Activated CD8-positive, alpha-beta T cell treated with anti-CD3 and anti-CD28 coated beads, Interleukin-2, amount 10 ng/mL, durations not matched to agents 7 days and 5 days (primary cell): ENCODE measurements at regions not wholly inside any gene's neighbourhood (a gene's known extent, or its start where the extent isn't known, plus 50 kb on each side); places are given as distances from the start of the nearest gene placed in this dataset.

Experiments
- ATAC-seq: fragments of 150-1000 bp; cut with Tn5 transposase; one replicate; pipeline ENCODE4 v1.10.0; 2021; ENCODE audit warnings: moderate library complexity
- CTCF ChIA-PET: fragments of 350-600 bp; sonication (Branson Sonifier 250); formaldehyde crosslinking; loops from one replicate; lab custom pipeline; 2021; ENCODE audit warnings: antibody characterized with exemption; lab: Charles Lee
- POLR2A ChIA-PET: fragments of 350-600 bp; sonication (Branson Sonifier 250); formaldehyde crosslinking; loops from one replicate; lab custom pipeline; 2021; ENCODE audit warnings: antibody characterized with exemption; lab: Charles Lee
- DNase-seq: peaks from one replicate; pipeline ENCODE4 v3.0.0-alpha.2; 2020
- H3K27ac Mint-ChIP-seq: one replicate; pipeline ENCODE4 v1.8.0; 2021; ENCODE audit warnings: mild to moderate bottlenecking, mixed read lengths
- H3K27me3 Mint-ChIP-seq: one replicate; pipeline ENCODE4 v1.8.0; 2021; ENCODE audit warnings: low read depth, mixed read lengths
- H3K36me3 Mint-ChIP-seq: one replicate; pipeline ENCODE4 v1.8.0; 2021; ENCODE audit warnings: low read depth, mixed read lengths
- H3K4me1 Mint-ChIP-seq: one replicate; pipeline ENCODE4 v1.8.0; 2021; ENCODE audit warnings: low read depth, mixed read lengths
- H3K4me3 Mint-ChIP-seq: one replicate; pipeline ENCODE4 v1.8.0; 2021; ENCODE audit warnings: mild to moderate bottlenecking, mixed read lengths
- H3K9me3 Mint-ChIP-seq: one replicate; pipeline ENCODE4 v1.8.0; 2022; ENCODE audit warnings: mixed read lengths; ENCODE audit not compliant: insufficient read depth

DNA sequence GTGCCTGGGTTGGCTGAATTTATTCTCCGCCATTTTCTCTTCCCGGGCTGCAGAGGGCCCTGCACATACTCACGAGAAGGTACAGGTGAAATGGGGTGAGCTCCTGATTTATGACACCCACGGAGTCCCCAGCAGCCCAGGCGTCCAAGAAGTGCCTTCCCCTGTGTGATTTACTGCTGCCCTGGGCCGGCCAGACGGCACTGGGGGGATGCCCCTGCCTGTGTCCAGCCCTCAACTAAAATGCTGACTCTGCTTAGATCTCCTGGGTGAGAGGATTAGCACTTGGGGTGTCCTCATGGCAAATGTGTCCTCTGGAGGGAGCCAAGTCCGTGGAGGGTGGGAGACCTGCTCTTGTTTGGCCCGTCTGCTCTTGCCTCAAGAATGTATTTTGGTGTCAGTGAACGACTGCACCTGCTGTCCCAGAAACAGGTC lies 132.4 kb downstream of the MAF start:
- no peak for DNase-seq
- H3K27me3 Mint-ChIP-seq, result no peaks in the 10 kb centered on the region
- no peaks in the 10 kb centered on the region for H3K9me3 Mint-ChIP-seq
- no peaks in the 10 kb centered on the region for H3K4me1 Mint-ChIP-seq
- no peak overlapping the region for H3K4me3 Mint-ChIP-seq
- no peak overlapping the region for H3K27ac Mint-ChIP-seq
- H3K36me3 Mint-ChIP-seq, result no peaks in the 10 kb centered on the region
- ATAC-seq, result no peak
- POLR2A ChIA-PET, result no interaction called here
- CTCF ChIA-PET, result no interaction called here

GRCh38 chr16:79466111-79466510 lies 134.4 kb downstream of the MAF start:
- Mint-ChIP-seq H3K27me3 (no peaks in the 10 kb centered on the region), H3K9me3 (no peaks in the 10 kb centered on the region), H3K4me1 (no peaks in the 10 kb centered on the region), H3K36me3 (no peaks in the 10 kb centered on the region), H3K4me3 (no peak overlapping the region), H3K27ac (no peak overlapping the region)
- DNase-seq (no peak), ATAC-seq (no peak)
- ChIA-PET POLR2A (no interaction called here), CTCF (no interaction called here)

DNA sequence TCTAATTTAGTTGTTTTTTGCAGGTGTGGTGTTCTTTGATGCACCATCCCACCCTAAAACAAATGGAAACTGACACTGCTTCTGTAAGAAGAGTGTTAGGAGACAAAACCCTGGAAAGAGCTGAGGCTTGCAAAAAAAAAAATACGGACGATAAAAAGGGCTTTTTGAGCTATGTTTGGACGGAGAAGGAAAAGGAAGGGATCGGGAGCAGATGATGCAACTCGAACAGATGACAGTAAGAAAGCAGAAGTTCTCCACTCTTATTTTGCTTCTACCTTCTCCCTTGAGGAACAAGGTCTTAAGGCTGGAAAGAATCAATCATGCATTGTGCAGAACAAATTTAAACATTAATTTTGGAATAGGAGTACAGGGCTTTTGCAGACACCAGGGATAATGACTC lies 136.7 kb downstream of the MAF start:
- Mint-ChIP-seq H3K4me3 (no peak overlapping the region), H3K27ac (no peak overlapping the region), H3K36me3 (no peaks in the 10 kb centered on the region), H3K9me3 (no peaks in the 10 kb centered on the region), H3K4me1 (no peaks in the 10 kb centered on the region), H3K27me3 (no peaks in the 10 kb centered on the region)
- ChIA-PET POLR2A (no interaction called here), CTCF (no interaction called here)
- no peak for DNase-seq
- no peak for ATAC-seq

DNA sequence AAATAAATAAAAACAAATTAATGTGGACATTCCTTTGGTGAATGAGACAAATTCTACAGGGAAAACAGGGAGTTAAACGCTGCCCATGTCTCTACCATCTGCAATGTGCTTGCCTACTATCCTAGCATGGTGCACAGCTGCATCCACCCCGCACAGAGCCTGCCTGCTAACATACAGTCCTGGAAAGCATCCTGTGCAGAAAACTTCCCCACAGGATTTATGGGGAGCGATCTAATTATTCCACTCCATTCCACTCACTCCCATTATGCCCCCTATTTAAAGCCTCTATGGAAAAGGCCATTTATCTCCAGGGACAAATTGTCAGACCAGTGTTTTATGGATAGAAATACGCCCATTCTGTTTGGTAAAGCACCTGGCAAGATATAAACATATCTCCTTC lies 144.5 kb downstream of the MAF start:
- Mint-ChIP-seq H3K36me3 (no peaks in the 10 kb centered on the region), H3K9me3 (no peaks in the 10 kb centered on the region), H3K4me3 (no peak overlapping the region), H3K4me1 (peaks cover 11% of the 10 kb centered on the region), H3K27ac (no peak overlapping the region), H3K27me3 (peaks cover 2% of the 10 kb centered on the region)
- CTCF ChIA-PET, result no interaction called here
- ATAC-seq (no peak), DNase-seq (no peak)
- POLR2A ChIA-PET, result no interaction called here

DNA sequence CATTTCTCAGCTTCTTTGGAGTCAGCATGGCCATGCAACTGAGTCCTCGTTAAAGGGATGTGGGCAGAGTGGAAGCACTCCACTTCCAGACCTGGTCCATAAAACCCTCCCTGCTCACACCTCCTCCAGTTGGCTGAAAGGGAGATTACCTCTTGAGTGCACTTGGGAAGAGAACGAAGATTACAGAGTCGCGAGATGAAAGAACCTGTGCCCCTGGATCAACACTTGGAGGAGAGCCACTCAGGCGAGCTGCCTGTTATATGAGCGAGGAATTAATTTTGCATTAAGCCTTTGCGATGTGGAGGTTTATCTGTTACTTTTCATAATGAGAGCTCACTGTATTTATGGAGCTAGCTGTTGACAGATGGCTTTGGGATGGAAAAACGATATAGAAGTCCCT lies 147.9 kb downstream of the MAF start:
- peaks cover 9% of the 10 kb centered on the region for H3K27me3 Mint-ChIP-seq
- ChIA-PET CTCF (no interaction called here), POLR2A (no interaction called here)
- no peak for ATAC-seq
- no peak overlapping the region for H3K4me3 Mint-ChIP-seq
- no peaks in the 10 kb centered on the region for H3K36me3 Mint-ChIP-seq
- peaks cover 11% of the 10 kb centered on the region for H3K4me1 Mint-ChIP-seq
- no peaks in the 10 kb centered on the region for H3K9me3 Mint-ChIP-seq
- no peak overlapping the region for H3K27ac Mint-ChIP-seq
- DNase-seq, result no peak

DNA sequence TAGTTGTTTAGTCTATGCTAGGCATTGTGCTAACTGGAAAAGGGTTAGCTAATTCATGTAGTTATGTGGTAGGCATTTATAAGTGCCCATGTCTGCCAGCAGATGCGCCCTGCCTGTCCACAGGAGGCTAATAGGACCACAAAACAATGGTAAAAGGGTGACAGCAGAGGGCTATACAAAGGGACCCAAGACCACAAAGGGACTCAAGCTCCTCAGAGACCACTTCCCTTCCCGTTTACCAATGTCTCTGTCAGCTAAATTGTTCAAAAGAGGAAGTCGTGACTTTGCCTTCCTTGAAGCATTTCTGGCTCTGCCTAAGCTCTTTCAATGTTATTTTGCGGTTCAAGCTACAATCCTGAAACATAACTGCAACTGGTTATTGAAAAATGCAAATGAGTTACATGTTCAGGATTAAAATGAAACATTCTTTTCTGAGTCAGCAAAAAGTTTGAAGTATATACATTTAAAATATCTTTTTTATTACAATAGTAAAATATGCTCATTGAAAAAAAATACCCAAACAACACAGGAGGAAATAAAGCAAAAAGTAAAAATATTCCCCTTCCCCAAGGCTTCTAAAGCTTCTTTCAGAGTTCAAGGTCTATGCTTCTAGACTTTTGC lies 149.2 kb downstream of the MAF start:
- Mint-ChIP-seq H3K27ac (no peak overlapping the region), H3K4me3 (no peak overlapping the region), H3K9me3 (no peaks in the 10 kb centered on the region), H3K27me3 (peaks cover 9% of the 10 kb centered on the region), H3K36me3 (no peaks in the 10 kb centered on the region), H3K4me1 (peaks cover 11% of the 10 kb centered on the region)
- DNase-seq (peak; percentile 22), ATAC-seq (no peak)
- CTCF ChIA-PET, result no interaction called here
- POLR2A ChIA-PET, result no interaction called here

DNA sequence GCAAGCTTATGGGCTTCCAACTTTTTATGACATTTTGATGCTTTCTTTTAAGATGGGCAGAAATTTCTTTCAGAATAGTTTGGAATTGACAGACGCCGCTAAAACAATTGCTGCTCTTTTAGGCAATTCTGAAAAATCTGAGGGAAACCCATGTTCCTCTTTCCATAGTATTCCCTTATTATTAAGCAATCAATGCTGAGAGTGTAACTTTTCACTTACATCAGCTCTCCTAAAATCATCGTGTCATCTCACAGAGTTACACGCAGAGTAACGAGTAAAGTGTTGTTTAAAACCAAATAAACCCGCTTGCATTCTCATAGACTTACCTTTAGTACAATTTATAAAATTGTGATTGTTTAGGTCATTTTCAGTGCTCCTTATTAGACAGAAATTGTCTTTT lies 150.6 kb downstream of the MAF start:
- no peak for DNase-seq

DNA sequence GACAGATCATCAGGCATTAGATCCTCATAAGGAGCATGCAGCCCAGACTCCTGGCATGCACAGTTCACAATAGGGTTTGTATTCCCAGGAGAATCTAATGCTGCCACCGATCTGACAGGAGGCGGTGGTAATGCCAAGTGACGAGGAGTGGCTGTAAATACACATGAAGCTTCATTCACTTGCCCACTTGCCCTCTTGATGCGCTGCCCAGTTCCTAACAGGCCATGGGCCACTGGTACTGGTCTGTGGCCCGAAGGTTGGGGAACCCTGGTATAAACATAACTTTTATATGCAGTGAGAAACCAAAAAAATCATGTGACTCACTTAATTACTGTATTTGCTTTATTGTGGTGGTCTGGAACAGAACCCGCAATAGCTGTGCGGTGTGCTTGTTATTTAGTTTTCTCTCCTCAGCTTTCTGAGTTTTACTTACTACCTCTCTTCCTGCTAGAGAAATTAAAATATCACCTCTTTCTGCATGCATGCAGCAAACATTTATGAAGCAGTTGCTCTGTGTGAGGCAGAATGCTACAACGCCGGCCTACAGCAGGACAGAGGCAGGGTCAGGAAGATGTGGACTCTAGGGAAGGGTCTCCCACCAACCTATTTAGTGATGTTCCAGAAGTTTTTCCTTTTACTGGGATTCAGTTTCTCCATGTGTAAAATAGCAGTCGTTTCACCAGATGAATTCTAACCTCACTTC lies 151.3 kb downstream of the MAF start:
- CTCF ChIA-PET, result no interaction called here
- peaks cover 11% of the 10 kb centered on the region for H3K4me1 Mint-ChIP-seq
- no peak for ATAC-seq
- DNase-seq, result no peak
- H3K36me3 Mint-ChIP-seq, result no peaks in the 10 kb centered on the region
- H3K4me3 Mint-ChIP-seq, result no peak overlapping the region
- no peaks in the 10 kb centered on the region for H3K9me3 Mint-ChIP-seq
- POLR2A ChIA-PET, result no interaction called here
- no peak overlapping the region for H3K27ac Mint-ChIP-seq
- peaks cover 9% of the 10 kb centered on the region for H3K27me3 Mint-ChIP-seq

More for the DNA sequence above, 150.6 kb downstream of the MAF start:
- POLR2A ChIA-PET, result no interaction called here
- Mint-ChIP-seq H3K36me3 (no peaks in the 10 kb centered on the region), H3K9me3 (no peaks in the 10 kb centered on the region), H3K4me3 (no peak overlapping the region), H3K27ac (no peak overlapping the region), H3K27me3 (peaks cover 9% of the 10 kb centered on the region), H3K4me1 (peaks cover 11% of the 10 kb centered on the region)
- ATAC-seq, result no peak
- CTCF ChIA-PET, result no interaction called here

DNA sequence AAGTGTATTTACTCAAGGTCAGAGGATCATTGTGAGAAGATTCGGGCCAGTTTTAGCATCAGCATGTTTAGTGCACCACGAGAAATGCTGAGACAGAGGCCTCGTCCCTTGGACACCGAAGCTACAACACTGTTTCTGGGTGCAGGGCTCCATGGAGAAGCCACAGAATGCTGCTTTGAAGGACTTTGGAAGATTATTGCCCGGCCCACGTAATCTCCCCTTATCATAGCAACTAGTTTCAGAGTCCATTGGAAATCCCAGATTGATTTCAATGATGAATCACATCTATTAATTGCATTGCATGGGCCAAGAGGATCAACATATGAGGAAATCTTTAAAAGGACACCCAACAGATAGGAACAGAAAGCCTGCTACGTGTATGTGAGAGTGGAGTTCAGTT lies 156.0 kb downstream of the MAF start:
- no peaks in the 10 kb centered on the region for H3K4me1 Mint-ChIP-seq
- DNase-seq, result no peak

GRCh38 chr16:79439901-79440300 lies 160.6 kb downstream of the MAF start:
- DNase-seq (no peak), ATAC-seq (no peak)
- ChIA-PET CTCF (no interaction called here), POLR2A (no interaction called here)
- no peaks in the 10 kb centered on the region for H3K9me3 Mint-ChIP-seq
- no peaks in the 10 kb centered on the region for H3K4me1 Mint-ChIP-seq
- no peaks in the 10 kb centered on the region for H3K36me3 Mint-ChIP-seq
- no peak overlapping the region for H3K4me3 Mint-ChIP-seq
- no peak overlapping the region for H3K27ac Mint-ChIP-seq
- H3K27me3 Mint-ChIP-seq, result peaks cover 6% of the 10 kb centered on the region

More for the DNA sequence above, 156.0 kb downstream of the MAF start:
- no peak for ATAC-seq
- CTCF ChIA-PET, result no interaction called here
- Mint-ChIP-seq H3K27me3 (peaks cover 9% of the 10 kb centered on the region), H3K9me3 (no peaks in the 10 kb centered on the region), H3K27ac (no peak overlapping the region), H3K4me3 (no peak overlapping the region), H3K36me3 (no peaks in the 10 kb centered on the region)
- POLR2A ChIA-PET, result no interaction called here

DNA sequence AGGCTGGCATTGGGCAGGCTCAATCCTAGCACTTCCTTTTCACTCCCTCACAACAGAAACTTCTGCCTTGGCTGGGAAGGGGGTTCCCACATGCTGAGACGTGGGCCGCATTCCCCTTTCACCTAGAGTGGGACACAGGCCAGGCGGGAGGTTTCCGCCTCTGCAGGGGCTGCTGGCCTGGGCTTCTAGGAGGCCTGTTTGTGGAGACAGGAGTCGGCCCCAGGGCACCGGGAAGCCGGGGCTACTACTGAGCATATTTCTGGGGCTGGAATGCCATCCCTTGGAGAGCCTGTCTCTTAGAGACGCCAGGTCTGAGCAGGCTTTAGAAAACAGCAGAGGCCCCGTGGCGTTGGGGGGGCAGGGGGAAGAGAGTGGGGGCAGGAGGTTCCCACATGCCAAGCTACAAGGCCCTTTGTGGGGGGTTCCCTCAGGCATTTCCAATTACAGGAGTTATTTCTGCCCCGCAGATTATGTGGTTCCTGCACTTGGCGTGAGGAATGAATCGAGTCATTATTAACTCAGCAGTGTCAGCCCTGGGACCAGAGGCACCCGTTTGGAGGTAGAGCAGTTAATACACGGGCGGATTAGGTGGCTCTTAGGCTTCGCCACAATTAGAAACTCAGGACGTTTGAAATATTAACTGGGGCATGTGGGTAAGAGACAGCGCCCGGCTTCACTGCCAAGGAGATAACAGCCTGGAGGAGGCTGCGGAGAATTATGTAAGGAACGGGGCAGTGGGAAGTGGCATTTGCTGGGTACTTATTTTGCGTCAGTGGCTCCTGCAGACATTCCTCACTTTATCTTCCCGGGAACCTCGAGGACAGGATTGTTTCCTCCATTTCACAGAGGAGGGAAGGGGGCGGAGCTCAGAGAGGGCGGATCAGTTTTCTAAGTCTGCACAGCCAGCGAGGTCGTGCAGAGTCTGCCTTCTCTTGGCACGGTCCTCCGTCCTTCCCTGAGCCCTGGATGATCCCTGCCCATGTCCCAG lies 162.5 kb downstream of the MAF start:
- H3K9me3 Mint-ChIP-seq, result no peaks in the 10 kb centered on the region
- H3K27ac Mint-ChIP-seq, result no peak overlapping the region
- ChIA-PET POLR2A (no interaction called here), CTCF (no interaction called here)
- ATAC-seq, result no peak
- H3K27me3 Mint-ChIP-seq, result peaks cover 6% of the 10 kb centered on the region
- H3K36me3 Mint-ChIP-seq, result no peaks in the 10 kb centered on the region
- no peaks in the 10 kb centered on the region for H3K4me1 Mint-ChIP-seq
- H3K4me3 Mint-ChIP-seq, result no peak overlapping the region
- no peak for DNase-seq

DNA sequence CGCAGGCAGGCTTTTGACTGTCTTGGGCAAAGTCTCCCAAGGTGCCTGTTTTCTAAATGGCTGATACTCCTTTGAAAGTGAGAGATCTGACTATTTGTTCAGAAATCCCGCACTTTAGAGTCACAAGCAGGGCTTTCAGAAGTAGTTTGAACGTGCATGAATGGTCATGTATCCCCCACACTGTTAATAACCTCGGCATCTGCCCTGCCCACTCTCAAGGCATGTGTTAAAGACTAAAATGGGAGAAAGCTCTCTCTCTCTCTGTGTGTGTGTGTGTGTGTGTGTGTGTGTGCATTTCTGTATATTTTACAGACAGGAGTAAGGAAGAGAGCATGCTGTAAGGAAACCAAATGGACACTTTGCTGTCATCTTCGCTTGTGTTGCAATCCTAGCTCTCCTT lies 163.7 kb downstream of the MAF start:
- DNase-seq (no peak), ATAC-seq (no peak)
- CTCF ChIA-PET, result no interaction called here
- H3K27me3 Mint-ChIP-seq, result peaks cover 2% of the 10 kb centered on the region
- H3K4me1 Mint-ChIP-seq, result no peaks in the 10 kb centered on the region
- POLR2A ChIA-PET, result no interaction called here
- no peak overlapping the region for H3K27ac Mint-ChIP-seq
- H3K36me3 Mint-ChIP-seq, result no peaks in the 10 kb centered on the region
- no peak overlapping the region for H3K4me3 Mint-ChIP-seq
- H3K9me3 Mint-ChIP-seq, result no peaks in the 10 kb centered on the region
